Astrocyte (in vitro differentiated cells and primary cell): ENCODE measurements at regions not wholly inside any gene's neighbourhood (a gene's known extent, or its start where the extent isn't known, plus 50 kb on each side); places are given as distances from the start of the nearest gene placed in this dataset.

Source experiments
- EZH2 ChIP-seq: IDR thresholded peaks from 2 replicates; pipeline ENCODE4 v1.6.1; 2012; ENCODE audit warnings: mild to moderate bottlenecking, low read length, inconsistent platforms; ENCODE audit not compliant: insufficient read depth
- TF ChIP-seq, protein P1 (sequence below): IDR thresholded peaks from 2 replicates; pipeline ENCODE4 v1.5.1; 2011; ENCODE audit warnings: low read depth, mild to moderate bottlenecking, inconsistent platforms, low read length, moderate library complexity; ENCODE audit not compliant: insufficient read depth

DNA sequence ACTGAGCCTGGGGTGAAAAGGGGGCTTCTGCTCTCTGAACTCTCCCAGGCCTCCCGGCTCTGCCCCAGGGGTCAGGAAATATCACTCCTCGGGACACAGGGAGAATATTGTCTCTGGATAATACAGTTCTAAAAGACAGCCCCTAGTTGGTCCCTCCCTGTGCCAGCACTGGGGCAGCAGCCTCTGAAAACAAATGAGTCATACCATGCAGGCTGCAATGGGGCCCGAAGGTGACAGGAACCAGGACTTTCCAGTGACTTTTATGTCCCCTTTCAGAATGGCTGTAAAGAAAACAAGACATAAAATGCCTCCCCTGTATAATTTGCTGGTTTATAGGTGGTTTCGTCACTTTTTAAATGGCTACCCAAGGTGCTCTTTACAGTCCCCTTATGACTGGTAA lies 360.0 kb downstream of the NPHP4 start:
- TF ChIP-seq, protein P1, sequence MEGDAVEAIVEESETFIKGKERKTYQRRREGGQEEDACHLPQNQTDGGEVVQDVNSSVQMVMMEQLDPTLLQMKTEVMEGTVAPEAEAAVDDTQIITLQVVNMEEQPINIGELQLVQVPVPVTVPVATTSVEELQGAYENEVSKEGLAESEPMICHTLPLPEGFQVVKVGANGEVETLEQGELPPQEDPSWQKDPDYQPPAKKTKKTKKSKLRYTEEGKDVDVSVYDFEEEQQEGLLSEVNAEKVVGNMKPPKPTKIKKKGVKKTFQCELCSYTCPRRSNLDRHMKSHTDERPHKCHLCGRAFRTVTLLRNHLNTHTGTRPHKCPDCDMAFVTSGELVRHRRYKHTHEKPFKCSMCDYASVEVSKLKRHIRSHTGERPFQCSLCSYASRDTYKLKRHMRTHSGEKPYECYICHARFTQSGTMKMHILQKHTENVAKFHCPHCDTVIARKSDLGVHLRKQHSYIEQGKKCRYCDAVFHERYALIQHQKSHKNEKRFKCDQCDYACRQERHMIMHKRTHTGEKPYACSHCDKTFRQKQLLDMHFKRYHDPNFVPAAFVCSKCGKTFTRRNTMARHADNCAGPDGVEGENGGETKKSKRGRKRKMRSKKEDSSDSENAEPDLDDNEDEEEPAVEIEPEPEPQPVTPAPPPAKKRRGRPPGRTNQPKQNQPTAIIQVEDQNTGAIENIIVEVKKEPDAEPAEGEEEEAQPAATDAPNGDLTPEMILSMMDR: no peak
- no peak for TF ChIP-seq EZH2
